SK-N-SH (cell line): ENCODE measurements at regions not wholly inside any gene's neighbourhood (a gene's known extent, or its start where the extent isn't known, plus 50 kb on each side); places are given as distances from the start of the nearest gene placed in this dataset.

Experiments
- CTCF ChIA-PET: fragments of 300-600, 350-600 bp; formaldehyde crosslinking; extraction: SDS; loops from one replicate; lab custom pipeline; 2021; lab: Yijun Ruan, JAX
- POLR2A ChIA-PET: fragments of 350-600 bp; sonication (Branson Sonifier 250); formaldehyde crosslinking; extraction: SDS; loops from one replicate; lab custom pipeline; 2020; ENCODE audit warnings: antibody characterized with exemption, inconsistent platforms; lab: Yijun Ruan, JAX
- DNase-seq: peaks from one replicate; pipeline ENCODE4 v3.0.0; 2012
- H2AFZ ChIP-seq: fragments of 200-600 bp; sonication (generic); 2 replicates; pipeline ENCODE4 v1.8.1; 2016; ENCODE audit warnings: antibody characterized with exemption, mild to moderate bottlenecking, low read depth
- H3F3A ChIP-seq: fragments of 200-600 bp; sonication (generic); replicated peaks from 2 replicates; pipeline ENCODE3; 2016; ENCODE audit warnings: antibody characterized with exemption, mild to moderate bottlenecking; ENCODE audit not compliant: insufficient read depth
- H3K27ac ChIP-seq, 2 experiments: fragments of 200-500 bp in 1 of 2; fragments of 200-600 bp in 1 of 2; sonication (Bioruptor generic) in 1 of 2; sonication (generic), shearing (Covaris generic) in 1 of 2; 2 replicates each; pipeline versions ENCODE4 v1.5.1 to v1.6.1; 2014 to 2016; ENCODE audit warnings: low read depth in 2 of 2, inconsistent platforms in 1 of 2, low read length in 1 of 2, mild to moderate bottlenecking in 1 of 2, mixed read lengths in 1 of 2
- H3K27me3 ChIP-seq: fragments of 200-600 bp; sonication (generic), shearing (Covaris generic); 2 replicates; pipeline ENCODE4 v1.6.1; 2016; ENCODE audit warnings: mixed run types; ENCODE audit not compliant: insufficient read depth
- H3K36me3 ChIP-seq, 2 experiments: fragments of 200-500 bp in 1 of 2; fragments of 200-600 bp in 1 of 2; sonication (Bioruptor generic) in 1 of 2; sonication (generic) in 1 of 2; replicated peaks in 1 of 2; 2 replicates each; pipeline versions ENCODE3 to v1.5.1; 2014 to 2016; ENCODE audit warnings: low read length in 1 of 2, mild to moderate bottlenecking in 1 of 2; ENCODE audit not compliant: insufficient read depth in 2 of 2, control insufficient read depth in 1 of 2
- H3K4me1 ChIP-seq, 2 experiments: fragments of 200-500 bp in 1 of 2; fragments of 200-600 bp in 1 of 2; sonication (Bioruptor generic) in 1 of 2; sonication (generic), shearing (Covaris generic) in 1 of 2; 2 replicates each; pipeline versions ENCODE4 v1.5.1 to v1.6.1; 2014 to 2016; ENCODE audit warnings: low read depth in 1 of 2, low read length in 1 of 2, mixed run types in 1 of 2; ENCODE audit not compliant: insufficient read depth in 2 of 2, control insufficient read depth in 1 of 2
- H3K4me2 ChIP-seq: fragments of 200-600 bp; sonication (generic), shearing (Covaris generic); 2 replicates; pipeline ENCODE4 v1.6.1; 2017; ENCODE audit warnings: mixed run types
- H3K4me3 ChIP-seq, 2 experiments: fragments of 200-500 bp in 1 of 2; fragments of 200-600 bp in 1 of 2; sonication (Bioruptor generic) in 1 of 2; sonication (generic), shearing (Covaris generic) in 1 of 2; 2 replicates each; pipeline versions ENCODE4 v1.5.1 to v1.8.1; 2014 to 2016; ENCODE audit warnings: low read depth in 2 of 2, inconsistent platforms in 1 of 2, low read length in 1 of 2, mild to moderate bottlenecking in 1 of 2, mixed read lengths in 1 of 2, moderate library complexity in 1 of 2
- H3K79me2 ChIP-seq: fragments of 200-600 bp; sonication (generic); 2 replicates; pipeline ENCODE4 v1.8.1; 2017; ENCODE audit warnings: mild to moderate bottlenecking; ENCODE audit not compliant: insufficient read depth
- H3K9ac ChIP-seq: fragments of 200-600 bp; sonication (generic); 2 replicates; pipeline ENCODE4 v1.6.1; 2017; ENCODE audit warnings: mixed run types
- H3K9me2 ChIP-seq: fragments of 200-600 bp; sonication (generic); 2 replicates; pipeline ENCODE4 v1.6.1; 2017; ENCODE audit warnings: mixed run types
- H3K9me3 ChIP-seq: fragments of 200-600 bp; sonication (generic); 2 replicates; pipeline ENCODE4 v1.6.1; 2017; ENCODE audit warnings: mixed run types, mild to moderate bottlenecking, moderate library complexity
- H4K20me1 ChIP-seq: fragments of 200-600 bp; sonication (generic); 2 replicates; pipeline ENCODE4 v1.6.1; 2017; ENCODE audit warnings: mild to moderate bottlenecking, mixed run types; ENCODE audit not compliant: insufficient read depth
- CHD2 ChIP-seq: fragments of 150-350 bp; IDR thresholded peaks from 2 replicates; pipeline ENCODE4 v1.6.1; 2018; ENCODE audit warnings: low read length; ENCODE audit not compliant: partially characterized antibody
- ELF1 ChIP-seq: IDR thresholded peaks from 2 replicates; pipeline ENCODE4 v1.4.0; 2012
- FOSL2 ChIP-seq: IDR thresholded peaks from 2 replicates; pipeline ENCODE4 v1.4.0; 2012; ENCODE audit warnings: low read depth, mild to moderate bottlenecking, moderate library complexity, borderline replicate concordance
- GABPA ChIP-seq: IDR thresholded peaks from 2 replicates; pipeline ENCODE4 v1.4.0; 2012; ENCODE audit warnings: low read depth, mild to moderate bottlenecking
- GATA2 ChIP-seq: sonication (generic); formaldehyde crosslinking; IDR thresholded peaks from 2 replicates; pipeline ENCODE4 v1.5.0; 2020; ENCODE audit warnings: mild to moderate bottlenecking, missing genetic modification reagents
- JUND ChIP-seq: IDR thresholded peaks from 2 replicates; pipeline ENCODE4 v1.4.0; 2012
- MXI1 ChIP-seq: IDR thresholded peaks from 2 replicates; pipeline ENCODE4 v1.6.1; 2012; ENCODE audit warnings: mild to moderate bottlenecking, low read depth, low read length, improper control_type of control experiment
- NFIC ChIP-seq: IDR thresholded peaks from 2 replicates; pipeline ENCODE4 v1.4.0; 2012; ENCODE audit warnings: borderline replicate concordance
- NRF1 ChIP-seq: IDR thresholded peaks from 2 replicates; pipeline ENCODE4 v1.6.1; 2012; ENCODE audit warnings: low read depth, mild to moderate bottlenecking, low read length
- POLR2AphosphoS5 ChIP-seq: IDR thresholded peaks from 2 replicates; pipeline ENCODE4 v1.6.1; 2012; ENCODE audit warnings: low read depth, low read length
- RAD21 ChIP-seq: IDR thresholded peaks from 2 replicates; pipeline ENCODE4 v1.6.1; 2012; ENCODE audit warnings: mild to moderate bottlenecking, low read length
- SMC3 ChIP-seq: IDR thresholded peaks from 2 replicates; pipeline ENCODE4 v1.6.1; 2012; ENCODE audit warnings: low read depth, low read length, improper control_type of control experiment
- TAF1 ChIP-seq: IDR thresholded peaks from 2 replicates; pipeline ENCODE4 v1.6.1; 2012; ENCODE audit warnings: low read depth, mild to moderate bottlenecking, low read length, moderate library complexity, borderline replicate concordance
- TEAD4 ChIP-seq: IDR thresholded peaks from 2 replicates; pipeline ENCODE4 v1.4.0; 2012; ENCODE audit warnings: mild to moderate bottlenecking, borderline replicate concordance; ENCODE audit not compliant: insufficient read depth
- YY1 ChIP-seq: IDR thresholded peaks from 2 replicates; pipeline ENCODE4 v1.4.0; 2012; ENCODE audit warnings: low read depth, mild to moderate bottlenecking
- WGBS: methylation state at CpG from one replicate; pipeline ENCODE4 v1.1.6; 2017; ENCODE audit warnings: low lambda C conversion rate; 5-methylcytosine and 5-hydroxymethylcytosine counted together
- TF ChIP-seq, protein P1 (sequence below): IDR thresholded peaks from 2 replicates; pipeline ENCODE4; 2012
- TF ChIP-seq, protein P2 (sequence below): fragments of 150-350 bp; IDR thresholded peaks from 2 replicates; pipeline ENCODE4 v1.6.1; 2017; ENCODE audit warnings: antibody characterized with exemption, low read length, low read depth, borderline replicate concordance
- TF ChIP-seq, protein P3 (sequence below): fragments of 200-600 bp; sonication (generic); IDR thresholded peaks from 2 replicates; pipeline ENCODE4 v1.6.1; 2017; ENCODE audit warnings: antibody characterized with exemption, mild to moderate bottlenecking, moderate library complexity
- TF ChIP-seq, protein P4 (sequence below): fragments of 150-350 bp; IDR thresholded peaks from 2 replicates; pipeline ENCODE4 v1.6.1; 2016; ENCODE audit warnings: mild to moderate bottlenecking, low read depth, low read length

DNA sequence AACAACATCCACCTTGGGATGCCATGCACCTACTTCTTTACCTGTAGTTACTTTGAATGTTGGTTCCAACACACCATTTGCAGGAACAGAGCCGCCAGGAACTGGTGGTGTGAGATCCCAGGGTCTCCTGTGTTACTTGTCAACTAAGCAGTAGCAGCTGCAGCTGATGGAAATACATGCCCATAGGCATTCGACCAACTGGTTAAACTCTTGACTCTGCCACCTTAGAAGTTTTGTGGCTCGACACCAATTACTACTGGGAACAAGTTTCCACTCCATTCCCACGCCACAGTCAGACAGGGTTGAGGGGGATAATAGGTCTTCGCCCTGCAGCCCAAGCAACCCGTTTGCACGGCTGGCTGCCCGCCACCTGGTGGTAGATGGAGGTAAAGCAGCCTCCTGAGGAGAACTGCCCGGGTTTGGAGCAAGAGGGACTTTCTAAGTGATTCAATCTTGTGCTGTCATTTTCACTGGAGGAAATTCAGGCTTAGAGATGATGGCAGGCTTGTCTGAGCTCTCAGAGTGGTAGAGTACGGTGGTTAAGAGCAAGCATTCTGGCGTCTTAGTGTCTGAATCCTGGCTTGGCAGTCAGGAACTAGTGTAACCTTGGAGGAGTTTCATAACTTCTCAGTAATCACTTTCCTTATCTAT is 119.1 kb upstream of the TRIM2 start:
- ChIA-PET CTCF (interaction anchor here (0.6 to 5.3 kb wide), 42 partner anchors 10 to 665 kb away, joined by 3 to 151 read pairs (median 4); no protein-coding TSS in a partner anchor), POLR2A (no interaction called here)
- H3K27ac ChIP-seq: no peak overlapping the region
- H3F3A ChIP-seq: no peaks in the 10 kb centered on the region
- DNase-seq: peak; percentile 70
- 0 out of 2 replicates have a peak, but pooled peaks cover 5% of the 10 kb centered on the region for H3K27me3 ChIP-seq
- H3K9me2 ChIP-seq: no peaks in the 10 kb centered on the region
- no peaks in the 10 kb centered on the region for H3K9me3 ChIP-seq
- no peak overlapping the region for H2AFZ ChIP-seq
- no peaks in the 10 kb centered on the region for H4K20me1 ChIP-seq
- H3K4me1 ChIP-seq: peaks cover 4 to 11% of the 10 kb centered on the region in 2 experiments; a peak in 2 of 4 replicates
- WGBS: 9% methylated on average over 9 of the region's 11 CpGs
- H3K4me2 ChIP-seq: no peak overlapping the region
- H3K36me3 ChIP-seq: no peaks in the 10 kb centered on the region
- TF ChIP-seq YY1 (no peak), GABPA (no peak), JUND (no peak), SMC3 (peak; percentile 87), FOSL2 (no peak), TEAD4 (no peak), TAF1 (no peak), NRF1 (no peak), NFIC (no peak), MXI1 (no peak), RAD21 (peak; percentile 72), CHD2 (peak; percentile 12), GATA2 (CRISPR knock-in tag) (no peak), POLR2AphosphoS5 (no peak), ELF1 (no peak)
- TF ChIP-seq, protein P1, sequence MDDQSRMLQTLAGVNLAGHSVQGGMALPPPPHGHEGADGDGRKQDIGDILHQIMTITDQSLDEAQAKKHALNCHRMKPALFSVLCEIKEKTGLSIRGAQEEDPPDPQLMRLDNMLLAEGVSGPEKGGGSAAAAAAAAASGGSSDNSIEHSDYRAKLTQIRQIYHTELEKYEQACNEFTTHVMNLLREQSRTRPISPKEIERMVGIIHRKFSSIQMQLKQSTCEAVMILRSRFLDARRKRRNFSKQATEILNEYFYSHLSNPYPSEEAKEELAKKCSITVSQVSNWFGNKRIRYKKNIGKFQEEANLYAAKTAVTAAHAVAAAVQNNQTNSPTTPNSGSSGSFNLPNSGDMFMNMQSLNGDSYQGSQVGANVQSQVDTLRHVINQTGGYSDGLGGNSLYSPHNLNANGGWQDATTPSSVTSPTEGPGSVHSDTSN: no peak
- TF ChIP-seq, protein P2, sequence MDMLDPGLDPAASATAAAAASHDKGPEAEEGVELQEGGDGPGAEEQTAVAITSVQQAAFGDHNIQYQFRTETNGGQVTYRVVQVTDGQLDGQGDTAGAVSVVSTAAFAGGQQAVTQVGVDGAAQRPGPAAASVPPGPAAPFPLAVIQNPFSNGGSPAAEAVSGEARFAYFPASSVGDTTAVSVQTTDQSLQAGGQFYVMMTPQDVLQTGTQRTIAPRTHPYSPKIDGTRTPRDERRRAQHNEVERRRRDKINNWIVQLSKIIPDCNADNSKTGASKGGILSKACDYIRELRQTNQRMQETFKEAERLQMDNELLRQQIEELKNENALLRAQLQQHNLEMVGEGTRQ: no peak
- TF ChIP-seq, protein P3, sequence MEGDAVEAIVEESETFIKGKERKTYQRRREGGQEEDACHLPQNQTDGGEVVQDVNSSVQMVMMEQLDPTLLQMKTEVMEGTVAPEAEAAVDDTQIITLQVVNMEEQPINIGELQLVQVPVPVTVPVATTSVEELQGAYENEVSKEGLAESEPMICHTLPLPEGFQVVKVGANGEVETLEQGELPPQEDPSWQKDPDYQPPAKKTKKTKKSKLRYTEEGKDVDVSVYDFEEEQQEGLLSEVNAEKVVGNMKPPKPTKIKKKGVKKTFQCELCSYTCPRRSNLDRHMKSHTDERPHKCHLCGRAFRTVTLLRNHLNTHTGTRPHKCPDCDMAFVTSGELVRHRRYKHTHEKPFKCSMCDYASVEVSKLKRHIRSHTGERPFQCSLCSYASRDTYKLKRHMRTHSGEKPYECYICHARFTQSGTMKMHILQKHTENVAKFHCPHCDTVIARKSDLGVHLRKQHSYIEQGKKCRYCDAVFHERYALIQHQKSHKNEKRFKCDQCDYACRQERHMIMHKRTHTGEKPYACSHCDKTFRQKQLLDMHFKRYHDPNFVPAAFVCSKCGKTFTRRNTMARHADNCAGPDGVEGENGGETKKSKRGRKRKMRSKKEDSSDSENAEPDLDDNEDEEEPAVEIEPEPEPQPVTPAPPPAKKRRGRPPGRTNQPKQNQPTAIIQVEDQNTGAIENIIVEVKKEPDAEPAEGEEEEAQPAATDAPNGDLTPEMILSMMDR: peak; percentile 93
- TF ChIP-seq, protein P4, sequence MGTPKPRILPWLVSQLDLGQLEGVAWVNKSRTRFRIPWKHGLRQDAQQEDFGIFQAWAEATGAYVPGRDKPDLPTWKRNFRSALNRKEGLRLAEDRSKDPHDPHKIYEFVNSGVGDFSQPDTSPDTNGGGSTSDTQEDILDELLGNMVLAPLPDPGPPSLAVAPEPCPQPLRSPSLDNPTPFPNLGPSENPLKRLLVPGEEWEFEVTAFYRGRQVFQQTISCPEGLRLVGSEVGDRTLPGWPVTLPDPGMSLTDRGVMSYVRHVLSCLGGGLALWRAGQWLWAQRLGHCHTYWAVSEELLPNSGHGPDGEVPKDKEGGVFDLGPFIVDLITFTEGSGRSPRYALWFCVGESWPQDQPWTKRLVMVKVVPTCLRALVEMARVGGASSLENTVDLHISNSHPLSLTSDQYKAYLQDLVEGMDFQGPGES: no peak
- no peaks in the 10 kb centered on the region for H3K79me2 ChIP-seq
- H3K4me3 ChIP-seq: peak overlapping the region in 1 of 2 experiments; percentile 14; a peak in 1 of 4 replicates
- no peak overlapping the region for H3K9ac ChIP-seq
